ENCODE measurements at regions not wholly inside any gene's neighbourhood (a gene's known extent, or its start where the extent isn't known, plus 50 kb on each side); places are given as distances from the start of the nearest gene placed in this dataset.
"Not testable (repeated sequence)": the region's sequence is repeated elsewhere in the genome, so short reads cannot be mapped to it uniquely, and the experiment has no call there.

GRCh38 chrX:142502441-142502840 lies 297.4 kb upstream of the MAGEC2 start:
- DNase-seq, result no peak

DNA sequence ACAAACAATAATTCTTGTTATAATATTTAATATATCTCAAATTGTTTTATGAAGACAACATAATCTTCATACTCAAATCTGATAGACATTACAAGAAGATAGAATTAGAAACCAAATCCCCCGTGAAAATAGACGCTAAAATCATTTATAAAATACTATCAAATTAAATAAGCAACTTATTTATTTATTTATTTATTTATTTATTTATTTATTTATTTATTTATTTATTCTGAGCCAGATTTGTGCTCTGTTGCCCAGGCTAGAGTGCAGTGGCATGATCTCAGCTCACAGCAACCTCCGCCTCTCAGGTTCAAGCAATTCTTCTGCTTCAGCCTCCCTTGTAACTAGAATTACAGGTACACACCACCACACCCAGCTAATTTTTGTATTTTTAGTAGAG lies 294.9 kb upstream of the MAGEC2 start:
- no peak for DNase-seq

DNA sequence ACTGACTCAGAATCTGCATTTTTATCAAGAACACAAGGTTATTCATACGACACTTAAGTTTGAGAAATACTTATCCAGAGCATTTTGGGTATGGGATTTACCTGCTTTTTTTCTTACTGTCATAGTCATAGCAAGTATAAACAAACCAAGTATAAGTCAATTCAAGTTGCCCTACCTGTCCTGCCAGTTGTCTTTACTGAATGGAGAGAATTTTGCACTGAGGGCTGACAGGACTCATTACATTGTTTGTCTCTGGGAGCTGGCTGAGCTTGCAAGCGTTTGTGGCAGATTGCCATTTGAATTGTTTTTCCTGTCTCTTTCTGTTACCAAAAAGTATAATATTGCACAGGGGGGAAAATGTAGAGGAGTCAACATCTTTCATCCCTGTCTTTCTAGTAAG lies 278.9 kb upstream of the MAGEC2 start:
- DNase-seq, result no peak

DNA sequence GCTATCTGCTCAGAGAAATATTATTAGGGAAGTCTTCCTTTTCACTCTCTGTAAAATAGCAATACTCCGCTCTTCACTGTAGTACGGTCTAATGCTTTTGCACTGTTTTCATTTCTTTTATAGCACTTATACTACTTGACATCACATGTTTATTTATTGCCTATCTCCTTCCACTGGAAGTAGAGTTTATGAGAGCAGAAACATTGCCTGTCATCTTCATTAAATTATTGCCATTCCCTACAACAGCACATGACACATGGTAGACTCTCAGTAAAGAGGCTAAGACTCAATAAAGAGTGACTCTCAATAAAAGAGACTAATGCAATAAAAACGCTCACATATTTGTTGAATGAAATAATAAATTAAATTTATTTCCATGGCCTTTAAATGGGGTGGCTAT lies 241.3 kb upstream of the MAGEC2 start:
- DNase-seq, result no peak

DNA sequence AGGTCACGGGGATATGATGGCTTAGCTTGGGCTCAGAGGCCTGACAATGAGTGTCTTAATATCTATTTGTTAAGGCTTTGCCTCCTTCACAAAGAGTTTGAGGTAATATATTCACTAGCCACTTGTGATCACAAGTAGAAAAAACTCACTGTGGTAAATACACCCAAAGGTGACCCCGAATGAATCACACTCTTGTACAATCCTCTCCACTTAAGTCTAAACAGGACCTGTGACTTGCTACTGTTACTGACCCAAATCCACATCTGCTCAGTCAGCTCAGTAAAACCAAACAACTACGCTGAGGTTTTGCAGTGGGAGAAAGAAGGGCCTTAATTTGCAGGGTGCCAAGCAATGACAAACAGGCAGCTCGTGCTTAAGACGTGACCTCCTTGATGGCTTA lies 223.8 kb upstream of the MAGEC2 start:
- DNase-seq, result no peak

- not testable (repeated sequence) for DNase-seq
Observed at GRCh38 chrX:142390998-142391397, 185.9 kb upstream of the MAGEC2 start.

- no peak for DNase-seq
Observed at GRCh38 chrX:142363501-142363900, 158.4 kb upstream of the MAGEC2 start.

DNA sequence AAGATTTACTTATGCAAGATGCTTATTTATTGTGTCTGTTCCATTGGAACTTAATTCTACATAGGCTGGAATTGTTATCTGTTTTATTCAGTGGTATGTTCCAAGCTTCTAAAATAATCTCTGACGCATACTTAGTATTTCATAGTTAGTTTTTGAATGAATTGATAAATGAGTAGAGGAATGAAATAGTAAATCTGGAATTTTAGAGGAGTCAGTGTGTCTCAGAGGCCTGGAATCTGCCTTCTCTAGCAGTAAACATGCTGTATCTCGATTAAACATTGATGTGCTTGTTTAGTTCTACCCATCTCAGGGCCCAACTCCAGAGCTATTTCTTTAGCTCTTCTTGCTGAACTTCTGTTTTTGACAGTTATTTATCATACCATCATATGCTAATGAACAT lies 154.2 kb upstream of the MAGEC2 start:
- DNase-seq, result no peak

DNA sequence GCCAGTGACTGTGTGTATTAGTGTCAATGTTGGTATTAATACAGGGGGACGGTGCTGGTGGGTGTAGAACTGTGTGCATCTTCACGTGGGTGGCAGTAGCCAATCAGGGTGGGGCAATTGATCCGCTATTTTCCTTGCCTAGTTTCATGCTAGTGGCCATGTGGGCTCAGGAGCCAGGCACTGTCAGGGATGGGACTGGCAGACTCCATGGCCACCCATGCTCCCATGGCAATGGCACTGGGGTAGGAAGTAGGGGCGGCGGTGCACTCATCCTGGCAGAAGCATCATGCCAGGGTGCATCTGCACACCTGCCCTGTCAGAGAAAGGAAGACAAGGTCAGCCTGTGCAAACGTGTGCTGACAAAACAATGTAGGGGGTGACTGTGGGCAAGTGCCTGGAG lies 122.1 kb upstream of the MAGEC2 start:
- no peak for DNase-seq

DNA sequence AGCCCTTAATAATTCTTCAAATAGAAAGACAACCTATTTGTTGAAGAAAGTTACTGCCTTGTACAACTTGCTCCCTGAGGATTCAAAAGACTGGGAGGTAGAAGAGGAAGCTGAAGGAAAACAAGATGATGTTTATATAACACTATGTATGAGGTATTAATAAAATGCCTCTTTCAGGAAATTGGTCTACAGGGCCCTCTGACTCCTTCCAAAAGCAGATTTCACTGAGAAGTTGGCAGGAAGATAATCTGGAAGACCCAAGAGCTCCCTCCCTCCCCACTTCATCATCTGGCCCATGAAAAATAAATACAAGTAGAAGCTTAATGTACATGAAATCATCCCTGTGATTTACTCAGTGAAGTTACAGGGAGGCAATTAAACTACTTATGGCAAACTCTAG lies 107.5 kb upstream of the MAGEC2 start:
- no peak for DNase-seq

DNA sequence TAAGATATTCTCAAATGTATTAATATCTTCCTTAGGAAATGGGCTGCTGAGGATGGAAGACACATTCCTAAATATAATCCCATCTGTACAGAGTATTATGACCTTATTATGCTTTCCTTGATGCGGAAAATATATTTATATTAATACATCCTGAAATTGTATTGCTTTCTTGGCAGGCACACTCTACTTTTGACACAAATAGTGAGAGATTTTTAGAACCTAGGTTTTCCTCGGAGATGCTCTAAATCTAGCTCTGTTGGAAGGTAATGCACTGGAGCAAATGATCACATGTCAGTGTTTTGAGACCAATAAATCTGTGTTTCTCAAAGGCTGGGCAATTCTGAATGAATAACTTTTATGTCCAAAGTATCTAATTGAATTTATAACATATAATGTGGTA lies 94.3 kb upstream of the MAGEC2 start:
- DNase-seq, result no peak

GRCh38 chrX:142296421-142296820 lies 91.3 kb upstream of the MAGEC2 start:
- no peak for DNase-seq

DNA sequence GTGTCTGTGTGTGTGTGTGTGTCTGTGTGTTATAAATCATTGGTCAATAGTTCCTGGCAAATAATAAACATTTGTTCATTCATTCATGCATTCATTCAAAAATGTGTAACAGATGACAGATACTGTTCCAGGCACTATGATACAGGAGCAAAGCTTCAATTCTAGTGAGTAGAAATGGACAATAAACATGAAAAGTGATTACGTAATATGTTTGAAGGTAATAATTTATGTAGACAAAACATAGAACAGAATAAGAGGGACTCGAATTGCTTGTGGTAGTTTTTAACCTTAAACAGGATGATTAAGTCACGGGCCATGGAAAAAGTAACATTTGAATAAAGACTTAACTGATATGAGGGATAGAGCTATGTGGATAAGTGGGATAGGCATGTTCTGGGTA lies 90.1 kb upstream of the MAGEC2 start:
- no peak for DNase-seq

- not testable (repeated sequence) for DNase-seq
Observed at GRCh38 chrX:142270166-142270565, 65.1 kb upstream of the MAGEC2 start.

DNA sequence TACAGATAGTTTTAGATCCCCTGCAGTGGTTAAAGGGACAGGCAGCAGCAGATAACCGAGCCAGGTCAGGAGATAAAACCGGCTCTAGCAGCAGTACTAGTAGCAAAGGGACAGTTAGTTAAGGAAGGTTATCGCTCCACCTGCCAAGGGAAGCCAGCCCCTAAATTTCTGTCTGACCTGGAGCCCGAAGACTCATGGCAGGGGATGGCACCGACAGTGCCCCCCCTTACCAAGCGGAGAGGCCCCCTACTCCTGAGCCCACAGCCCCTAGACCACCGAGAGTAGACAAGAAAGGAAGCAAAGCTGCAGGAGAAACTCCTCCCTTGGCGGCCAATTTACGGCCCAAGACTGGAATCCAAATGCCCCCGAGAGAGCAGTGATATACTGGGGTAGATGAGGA lies 61.3 kb upstream of the MAGEC2 start:
- no peak for DNase-seq

DNA sequence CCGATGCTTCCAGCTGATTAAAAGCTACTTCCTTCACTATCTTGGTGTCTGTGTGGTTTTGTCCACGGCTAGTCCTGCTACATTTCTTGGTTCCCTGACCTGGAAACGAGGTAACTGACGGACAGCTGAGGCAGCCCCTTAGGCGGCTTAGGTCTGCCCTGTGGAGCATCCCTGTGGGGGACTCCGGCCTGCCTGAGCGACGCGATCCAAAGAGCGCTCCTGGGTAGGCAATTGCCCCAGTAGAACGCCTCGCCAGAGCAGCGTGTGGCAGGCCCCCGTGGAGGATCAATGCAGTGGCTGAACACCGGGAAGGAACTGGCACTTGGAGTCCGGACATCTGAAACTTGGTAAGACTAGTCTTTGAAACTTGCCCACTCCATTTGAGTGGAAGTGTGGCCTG lies 60.5 kb upstream of the MAGEC2 start:
- not testable (repeated sequence) for DNase-seq

- DNase-seq, result no peak
Observed at GRCh38 chrX:142256935-142257334, 51.8 kb upstream of the MAGEC2 start.
